PC-3 (cell line): ENCODE measurements at regions not wholly inside any gene's neighbourhood (a gene's known extent, or its start where the extent isn't known, plus 50 kb on each side); places are given as distances from the start of the nearest gene placed in this dataset.

ENCODE experiments used
- ATAC-seq: fragments of 200-7000 bp; cut with Tn5 transposase; 2 replicates; pipeline ENCODE4 v1.9.1; 2020; ENCODE audit warnings: mild to moderate bottlenecking, moderate library complexity
- BruUV-seq: library from RNA; stranded (reverse); fragments of 400-500 nt; replicated peaks from 2 replicates; lab custom pipeline; 2021; lab: Mats Ljungman, UMichigan
- CTCF ChIA-PET: fragments of 300-600 bp; sonication (Branson Sonifier 250); formaldehyde crosslinking; loops from one replicate; lab custom pipeline; 2022; ENCODE audit warnings: antibody characterized with exemption; lab: Charles Lee
- POLR2A ChIA-PET: fragments of 300-600 bp; sonication (Branson Sonifier 250); formaldehyde crosslinking; loops from one replicate; lab custom pipeline; 2022; ENCODE audit warnings: antibody characterized with exemption; ENCODE audit not compliant: unreplicated experiment; lab: Charles Lee
- DNase-seq: peaks from one replicate; pipeline ENCODE4 v3.0.0-alpha.2; 2015
- H2AFZ ChIP-seq: fragments of 300-600 bp; sonication (generic); 2 replicates; pipeline ENCODE4 v1.6.0; 2016; ENCODE audit warnings: antibody characterized with exemption, low read length
- H3F3A ChIP-seq: fragments of 300-600 bp; sonication (generic); one replicate; pipeline ENCODE4 v1.6.0; 2017; ENCODE audit warnings: antibody characterized with exemption, low read length, control low read depth, mild to moderate bottlenecking; ENCODE audit not compliant: unreplicated experiment
- H3K27ac ChIP-seq: fragments of 300-600 bp; sonication (generic); 2 replicates; pipeline ENCODE4 v1.5.1; 2016; ENCODE audit warnings: mild to moderate bottlenecking, low read length
- H3K27me3 ChIP-seq: fragments of 300-600 bp; sonication (generic); 2 replicates; pipeline ENCODE4 v1.6.1; 2016; ENCODE audit warnings: low read length, mixed read lengths
- H3K36me3 ChIP-seq: fragments of 300-600 bp; sonication (generic); 2 replicates; pipeline ENCODE4 v1.6.1; 2016; ENCODE audit warnings: low read depth, mixed run types, low read length, mixed read lengths
- H3K4me1 ChIP-seq: fragments of 300-600 bp; sonication (generic); 2 replicates; pipeline ENCODE4 v1.5.1; 2016; ENCODE audit warnings: low read length; ENCODE audit not compliant: insufficient read depth
- H3K4me2 ChIP-seq: fragments of 300-600 bp; sonication (generic); 2 replicates; pipeline ENCODE4 v1.6.0; 2016; ENCODE audit warnings: low read length
- H3K4me3 ChIP-seq: fragments of 300-600 bp; sonication (generic); 2 replicates; pipeline ENCODE4 v1.5.1; 2016; ENCODE audit warnings: mild to moderate bottlenecking, low read length, mixed read lengths
- H3K79me2 ChIP-seq: fragments of 300-600 bp; sonication (generic); 2 replicates; pipeline ENCODE4 v1.6.1; 2017; ENCODE audit warnings: low read length, mixed read lengths
- H3K9ac ChIP-seq: fragments of 300-600 bp; sonication (generic); 2 replicates; pipeline ENCODE4 v1.6.0; 2016; ENCODE audit warnings: mild to moderate bottlenecking, low read length
- H3K9me2 ChIP-seq: fragments of 300-600 bp; sonication (generic); replicated peaks from 2 replicates; pipeline ENCODE4 v1.6.1; 2016; ENCODE audit warnings: mixed run types, low read length, mixed read lengths
- H3K9me3 ChIP-seq: fragments of 300-600 bp; sonication (generic); 2 replicates; pipeline ENCODE4 v1.6.1; 2016; ENCODE audit warnings: low read length, mixed read lengths
- H4K20me1 ChIP-seq: fragments of 300-600 bp; sonication (generic); 2 replicates; pipeline ENCODE4 v1.6.1; 2016; ENCODE audit warnings: low read length, mixed read lengths
- CTCF ChIP-seq: fragments of 300-600 bp; sonication (generic); conservative IDR thresholded peaks from 2 replicates; pipeline ENCODE4 v1.5.1; 2017; ENCODE audit warnings: antibody characterized with exemption, low read depth, mild to moderate bottlenecking, low read length
- EZH2 ChIP-seq: fragments of 300-600 bp; sonication (generic); IDR thresholded peaks from one replicate; pipeline ENCODE4 v1.6.1; 2017; ENCODE audit warnings: antibody characterized with exemption, mild to moderate bottlenecking, low read length; ENCODE audit not compliant: unreplicated experiment
- EZH2phosphoT487 ChIP-seq: fragments of 300-600 bp; sonication (generic); IDR thresholded peaks from 2 replicates; pipeline ENCODE4 v1.6.1; 2018; ENCODE audit warnings: mild to moderate bottlenecking, antibody characterized with exemption, low read length, borderline replicate concordance
- intact Hi-C: fragments of 100-400 bp; cut with micrococcal nuclease; formaldehyde crosslinking; loops from 2 replicates; pipeline ENCODE4 v1.9.0; 2023

- BruUV-seq, result no TSS peak
- POLR2A ChIA-PET, result no interaction called here
- Histone ChIP-seq H3K79me2 (no peaks in the 10 kb centered on the region), H4K20me1 (no peaks in the 10 kb centered on the region), H3K4me1 (no peaks in the 10 kb centered on the region), H3K9me3 (no peaks in the 10 kb centered on the region), H3K9ac (no peak overlapping the region), H3K4me2 (no peak overlapping the region), H3K9me2 (no peaks in the 10 kb centered on the region), H3K27ac (no peak overlapping the region), H2AFZ (no peak overlapping the region), H3K27me3 (no peaks in the 10 kb centered on the region), H3K4me3 (no peak overlapping the region), H3F3A (no peaks in the 10 kb centered on the region), H3K36me3 (no peaks in the 10 kb centered on the region)
- no peak for DNase-seq
- intact Hi-C loops, result no loop called here
- TF ChIP-seq CTCF, result no peak
- TF ChIP-seq EZH2phosphoT487, result no peak
- TF ChIP-seq EZH2, result no peak
- no peak for ATAC-seq
- CTCF ChIA-PET, result no interaction called here
Measured at GRCh38 chr10:105988848-105989247, 1175.7 kb downstream of the SORCS1 start.

GRCh38 chr10:105986912-105987635 lies 1177.4 kb downstream of the SORCS1 start:
- intact Hi-C loops, result no loop called here
- H3F3A ChIP-seq, result no peaks in the 10 kb centered on the region
- TF ChIP-seq EZH2, result no peak
- TF ChIP-seq EZH2phosphoT487, result no peak
- no peak for TF ChIP-seq CTCF
- no peaks in the 10 kb centered on the region for H3K9me2 ChIP-seq
- no peak overlapping the region for H3K4me3 ChIP-seq
- H3K4me1 ChIP-seq, result no peaks in the 10 kb centered on the region
- DNase-seq (no peak), ATAC-seq (no peak)
- no peaks in the 10 kb centered on the region for H3K9me3 ChIP-seq
- H3K27me3 ChIP-seq, result no peaks in the 10 kb centered on the region
- BruUV-seq, result no TSS peak
- H3K36me3 ChIP-seq, result no peaks in the 10 kb centered on the region
- no peak overlapping the region for H2AFZ ChIP-seq
- H4K20me1 ChIP-seq, result no peaks in the 10 kb centered on the region
- H3K4me2 ChIP-seq, result no peak overlapping the region
- no peaks in the 10 kb centered on the region for H3K79me2 ChIP-seq
- no peak overlapping the region for H3K9ac ChIP-seq
- ChIA-PET POLR2A (no interaction called here), CTCF (no interaction called here)
- no peak overlapping the region for H3K27ac ChIP-seq

DNA sequence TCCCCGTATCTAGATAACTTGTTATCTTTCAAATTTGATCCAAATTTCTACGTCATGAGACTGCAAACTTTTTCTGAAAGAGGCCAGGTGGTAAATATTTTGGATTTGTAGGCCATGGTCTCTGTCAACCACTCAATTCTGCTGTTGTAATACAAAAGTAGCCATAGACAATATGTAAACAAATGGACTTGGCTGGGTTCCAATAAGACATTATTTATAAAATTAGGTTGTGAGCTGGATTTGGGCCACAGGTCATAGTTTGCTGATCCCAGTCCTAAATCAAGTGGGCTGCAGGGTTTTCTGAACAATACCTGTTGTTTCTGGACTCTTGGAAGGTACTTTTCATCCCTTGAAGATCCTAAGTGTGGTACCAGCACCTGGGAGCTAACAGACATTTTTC lies 1178.0 kb downstream of the SORCS1 start:
- Histone ChIP-seq H3K4me1 (no peaks in the 10 kb centered on the region), H3K79me2 (no peaks in the 10 kb centered on the region), H3K9me2 (no peaks in the 10 kb centered on the region), H3K4me2 (no peak overlapping the region), H3K27me3 (no peaks in the 10 kb centered on the region), H3K9me3 (no peaks in the 10 kb centered on the region), H3K36me3 (no peaks in the 10 kb centered on the region), H3K4me3 (no peak overlapping the region), H2AFZ (no peak overlapping the region), H4K20me1 (no peaks in the 10 kb centered on the region), H3K9ac (no peak overlapping the region), H3F3A (no peaks in the 10 kb centered on the region), H3K27ac (no peak overlapping the region)
- ATAC-seq (no peak), DNase-seq (no peak)
- ChIA-PET POLR2A (no interaction called here), CTCF (no interaction called here)
- intact Hi-C loops, result no loop called here
- TF ChIP-seq EZH2, result no peak
- TF ChIP-seq EZH2phosphoT487, result no peak
- TF ChIP-seq CTCF, result no peak
- BruUV-seq, result no TSS peak
